Body of pancreas (tissue), 4 donors: ENCODE measurements at regions not wholly inside any gene's neighbourhood (a gene's known extent, or its start where the extent isn't known, plus 50 kb on each side); places are given as distances from the start of the nearest gene placed in this dataset.

Experiments used
- ATAC-seq: fragments of 150-250 bp; one replicate; pipeline ENCODE4 v1.9.1; 2016
- DNase-seq, 4 donors: peaks; one replicate each; pipeline ENCODE4 v3.0.0-alpha.2; 2019
- H3K27ac ChIP-seq, 4 donors: fragments of 200-600 bp; sonication (generic); 1 replicate in 3 of 4; 2 replicates in 1 of 4; pipeline versions ENCODE4 v1.5.1 to v1.6.1; 2016 to 2019; ENCODE audit warnings: mild to moderate bottlenecking in 1 of 4, mixed read lengths in 1 of 4, moderate library complexity in 1 of 4
- H3K27me3 ChIP-seq, 2 donors: fragments of 200-600 bp; sonication (generic); one replicate each; pipeline ENCODE4 v1.6.0; 2016; ENCODE audit warnings: mild to moderate bottlenecking in 1 of 2
- H3K36me3 ChIP-seq, 2 donors: fragments of 200-600 bp; sonication (generic); replicated peaks in 1 of 2; 2 replicates each; pipeline ENCODE4 v1.5.1; 2016; ENCODE audit warnings: low read depth in 2 of 2; ENCODE audit not compliant: insufficient read depth in 1 of 2
- H3K4me1 ChIP-seq: fragments of 200-600 bp; sonication (generic); one replicate; pipeline ENCODE4 v1.6.0; 2016
- H3K4me3 ChIP-seq, 2 donors: fragments of 200-600 bp; sonication (generic); 1 replicate in 1 of 2; 2 replicates in 1 of 2; pipeline ENCODE4 v1.5.1; 2016 to 2019
- H3K9me3 ChIP-seq, 3 donors: fragments of 200-600 bp; sonication (generic); 1 replicate in 2 of 3; 2 replicates in 1 of 3; pipeline ENCODE4 v1.5.1; 2016
- POLR2A ChIP-seq, 3 donors: fragments of 450-650 bp; IDR thresholded peaks; one replicate each; pipeline ENCODE4 v1.6.1; 2016; ENCODE audit warnings: antibody characterized with exemption in 3 of 3, mild to moderate bottlenecking in 2 of 3
- WGBS, 2 donors: methylation state at CpG; one replicate each; pipeline ENCODE4 v1.1.5; 2017; 5-methylcytosine and 5-hydroxymethylcytosine counted together
- intact Hi-C: fragments of 100-400 bp; cut with DNase I; formaldehyde crosslinking; loops from one replicate; pipeline ENCODE4 v1.15.1; 2023
- TF ChIP-seq, protein P1 (sequence below), 7 experiments: fragments of 450-650 bp in 4 of 7; fragments of 200-600 bp in 3 of 7; sonication (generic) in 3 of 7; IDR thresholded peaks; one replicate each; pipeline ENCODE4 v1.5.1; 2016 to 2019; ENCODE audit warnings: antibody characterized with exemption in 7 of 7

DNA sequence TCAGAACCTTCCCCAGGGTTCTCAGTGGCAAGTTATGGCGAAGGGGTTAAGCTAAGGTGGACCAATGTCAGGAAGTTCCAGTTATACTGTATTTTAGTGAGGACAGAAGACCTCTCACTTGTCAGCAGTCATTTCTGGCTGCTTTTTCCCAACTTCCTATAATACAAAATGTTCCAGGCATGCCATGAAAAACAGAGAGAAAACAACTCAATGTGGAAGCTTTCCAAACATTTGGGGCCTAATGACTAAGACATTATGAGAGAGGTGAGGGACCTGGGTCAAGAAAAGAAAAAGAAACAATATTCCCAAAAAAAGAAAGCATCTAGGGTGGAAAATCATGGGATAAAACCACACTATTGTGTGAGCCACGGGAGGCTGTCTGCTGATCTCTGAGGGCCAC lies 99.9 kb upstream of the MAP3K4 start:
- Histone ChIP-seq H3K9me3 (no peaks in the 10 kb centered on the region), H3K27me3 (no peaks in the 10 kb centered on the region), H3K27ac (no peak overlapping the region), H3K4me1 (no peaks in the 10 kb centered on the region), H3K4me3 (no peak overlapping the region), H3K36me3 (no peaks in the 10 kb centered on the region)
- no peak for ATAC-seq
- DNase-seq: no peak
- TF ChIP-seq, protein P1, sequence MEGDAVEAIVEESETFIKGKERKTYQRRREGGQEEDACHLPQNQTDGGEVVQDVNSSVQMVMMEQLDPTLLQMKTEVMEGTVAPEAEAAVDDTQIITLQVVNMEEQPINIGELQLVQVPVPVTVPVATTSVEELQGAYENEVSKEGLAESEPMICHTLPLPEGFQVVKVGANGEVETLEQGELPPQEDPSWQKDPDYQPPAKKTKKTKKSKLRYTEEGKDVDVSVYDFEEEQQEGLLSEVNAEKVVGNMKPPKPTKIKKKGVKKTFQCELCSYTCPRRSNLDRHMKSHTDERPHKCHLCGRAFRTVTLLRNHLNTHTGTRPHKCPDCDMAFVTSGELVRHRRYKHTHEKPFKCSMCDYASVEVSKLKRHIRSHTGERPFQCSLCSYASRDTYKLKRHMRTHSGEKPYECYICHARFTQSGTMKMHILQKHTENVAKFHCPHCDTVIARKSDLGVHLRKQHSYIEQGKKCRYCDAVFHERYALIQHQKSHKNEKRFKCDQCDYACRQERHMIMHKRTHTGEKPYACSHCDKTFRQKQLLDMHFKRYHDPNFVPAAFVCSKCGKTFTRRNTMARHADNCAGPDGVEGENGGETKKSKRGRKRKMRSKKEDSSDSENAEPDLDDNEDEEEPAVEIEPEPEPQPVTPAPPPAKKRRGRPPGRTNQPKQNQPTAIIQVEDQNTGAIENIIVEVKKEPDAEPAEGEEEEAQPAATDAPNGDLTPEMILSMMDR (IDR thresholded peaks at IDR 0.05): no peak
- no peak for TF ChIP-seq POLR2A (IDR thresholded peaks at IDR 0.05)
- whole genome bisulfite sequencing, 2 donors: 80 to 92% methylated on average over 2 of the region's 2 CpGs
- intact Hi-C loops: no loop called here

GRCh38 chr6:160895562-160895961 lies 96.0 kb upstream of the MAP3K4 start:
- Histone ChIP-seq H3K4me1 (no peaks in the 10 kb centered on the region), H3K36me3 (no peaks in the 10 kb centered on the region), H3K27me3 (no peaks in the 10 kb centered on the region), H3K27ac (no peak overlapping the region), H3K9me3 (no peaks in the 10 kb centered on the region), H3K4me3 (no peak overlapping the region)
- no peak for DNase-seq
- TF ChIP-seq POLR2A (IDR thresholded peaks at IDR 0.05): no peak
- TF ChIP-seq, protein P1 (IDR thresholded peaks at IDR 0.05): no peak
- no peak for ATAC-seq
- intact Hi-C loops: no loop called here

- Histone ChIP-seq H3K4me1 (no peaks in the 10 kb centered on the region), H3K27me3 (peaks cover 0 to 2% of the 10 kb centered on the region in 2 donors), H3K27ac (no peak overlapping the region), H3K36me3 (no peaks in the 10 kb centered on the region), H3K4me3 (no peak overlapping the region), H3K9me3 (no peaks in the 10 kb centered on the region)
- 65 to 77% methylated on average over 6 of the region's 6 CpGs for WGBS, 2 donors
- TF ChIP-seq POLR2A (IDR thresholded peaks at IDR 0.05): no peak
- TF ChIP-seq, protein P1 (IDR thresholded peaks at IDR 0.05): no peak
- intact Hi-C loops: no loop called here
- DNase-seq (no peak), ATAC-seq (no peak)
Observed at GRCh38 chr6:160899671-160900430, 91.7 kb upstream of the MAP3K4 start.

DNA sequence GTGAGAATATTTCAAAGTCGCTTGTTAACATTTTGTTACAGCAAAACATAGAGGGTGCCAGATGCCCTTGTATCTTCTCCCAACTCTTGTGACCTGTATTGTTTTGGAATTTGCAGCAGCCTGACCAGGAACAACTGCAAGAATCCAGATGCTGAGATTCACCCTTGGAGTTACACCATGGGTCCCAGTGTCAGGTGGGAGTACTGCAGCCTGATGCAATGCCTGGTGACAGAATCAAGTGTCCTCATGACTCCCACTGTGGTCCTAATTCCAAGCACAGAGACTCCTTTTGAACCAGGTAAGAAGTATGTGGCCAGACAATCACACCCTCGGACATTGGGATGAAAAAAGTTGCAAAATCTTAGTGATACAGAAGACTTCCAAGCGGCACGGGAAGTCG lies 79.6 kb upstream of the MAP3K4 start:
- Histone ChIP-seq H3K9me3 (no peaks in the 10 kb centered on the region), H3K4me1 (no peaks in the 10 kb centered on the region), H3K27ac (no peak overlapping the region), H3K4me3 (no peak overlapping the region), H3K36me3 (no peaks in the 10 kb centered on the region), H3K27me3 (no peaks in the 10 kb centered on the region)
- WGBS, 2 donors: 82 to 83% methylated on average over 5 of the region's 5 CpGs
- intact Hi-C loops: no loop called here
- no peak for ATAC-seq
- no peak for DNase-seq
- TF ChIP-seq, protein P1 (IDR thresholded peaks at IDR 0.05): no peak
- no peak for TF ChIP-seq POLR2A (IDR thresholded peaks at IDR 0.05)

- Histone ChIP-seq H3K4me1 (no peaks in the 10 kb centered on the region), H3K27ac (no peak overlapping the region), H3K4me3 (no peak overlapping the region), H3K9me3 (no peaks in the 10 kb centered on the region), H3K27me3 (no peaks in the 10 kb centered on the region), H3K36me3 (no peaks in the 10 kb centered on the region)
- DNase-seq (no peak), ATAC-seq (no peak)
- TF ChIP-seq, protein P1 (IDR thresholded peaks at IDR 0.05): no peak
- TF ChIP-seq POLR2A (IDR thresholded peaks at IDR 0.05): no peak
- WGBS, 2 donors: 74 to 91% methylated on average over 6 of the region's 6 CpGs
- intact Hi-C loops: no loop called here
Observed at GRCh38 chr6:160912411-160912810, 79.2 kb upstream of the MAP3K4 start.
